Trophoblast cell (in vitro differentiated cells and primary cell): ENCODE measurements at regions not wholly inside any gene's neighbourhood (a gene's known extent, or its start where the extent isn't known, plus 50 kb on each side); places are given as distances from the start of the nearest gene placed in this dataset.

Experiments
- DNase-seq, 2 donors: peaks; one replicate each; pipeline ENCODE4 v3.0.0-alpha.2; 2016
- H2AFZ ChIP-seq: 2 replicates; pipeline ENCODE4 v1.6.1; 2013; ENCODE audit warnings: low read length, moderate library complexity, mild to moderate bottlenecking; ENCODE audit not compliant: insufficient read depth, poor library complexity
- H2AK5ac ChIP-seq: 2 replicates; pipeline ENCODE4 v1.6.1; 2013; ENCODE audit warnings: mild to moderate bottlenecking, low read length
- H2BK120ac ChIP-seq: 2 replicates; pipeline ENCODE4 v1.6.1; 2013; ENCODE audit warnings: low read length, mild to moderate bottlenecking, moderate library complexity; ENCODE audit not compliant: insufficient read depth, poor library complexity
- H2BK12ac ChIP-seq: 2 replicates; pipeline ENCODE4 v1.6.1; 2013; ENCODE audit warnings: mild to moderate bottlenecking, low read length, moderate library complexity
- H2BK5ac ChIP-seq: 2 replicates; pipeline ENCODE4 v1.6.1; 2013; ENCODE audit warnings: low read length, low read depth, moderate library complexity, mild to moderate bottlenecking; ENCODE audit not compliant: poor library complexity
- H3K14ac ChIP-seq: 2 replicates; pipeline ENCODE4 v1.6.1; 2013; ENCODE audit warnings: mild to moderate bottlenecking, low read length
- H3K18ac ChIP-seq: 2 replicates; pipeline ENCODE4 v1.6.1; 2013; ENCODE audit warnings: mild to moderate bottlenecking, low read length
- H3K23ac ChIP-seq: 2 replicates; pipeline ENCODE4 v1.6.1; 2013; ENCODE audit warnings: low read length
- H3K27ac ChIP-seq: 2 replicates; pipeline ENCODE4 v1.5.1; 2013; ENCODE audit warnings: low read depth, mild to moderate bottlenecking, inconsistent platforms, low read length, moderate library complexity
- H3K27me3 ChIP-seq: 2 replicates; pipeline ENCODE4 v1.6.1; 2013; ENCODE audit warnings: inconsistent platforms, mild to moderate bottlenecking, low read length, moderate library complexity; ENCODE audit not compliant: insufficient read depth
- H3K36me3 ChIP-seq, 2 experiments: 1 replicate in 1 of 2; 2 replicates in 1 of 2; pipeline ENCODE4 v1.6.1; 2013; ENCODE audit warnings: low read length in 2 of 2, mild to moderate bottlenecking in 2 of 2, moderate library complexity in 1 of 2; ENCODE audit not compliant: insufficient read depth in 2 of 2, control insufficient read depth in 1 of 2
- H3K4ac ChIP-seq: 2 replicates; pipeline ENCODE4 v1.6.1; 2013; ENCODE audit warnings: low read depth, mild to moderate bottlenecking, low read length, moderate library complexity
- H3K4me1 ChIP-seq, 2 experiments: 1 replicate in 1 of 2; 2 replicates in 1 of 2; pipeline ENCODE4 v1.6.1; 2013; ENCODE audit warnings: low read length in 2 of 2, mild to moderate bottlenecking in 2 of 2, moderate library complexity in 1 of 2; ENCODE audit not compliant: insufficient read depth in 2 of 2, control insufficient read depth in 1 of 2
- H3K4me2 ChIP-seq: 2 replicates; pipeline ENCODE4 v1.6.1; 2013; ENCODE audit warnings: inconsistent platforms, mild to moderate bottlenecking, low read length, moderate library complexity
- H3K4me3 ChIP-seq: 2 replicates; pipeline ENCODE4 v1.5.1; 2013; ENCODE audit warnings: mild to moderate bottlenecking, low read depth, low read length, inconsistent platforms
- H3K79me1 ChIP-seq: one replicate; pipeline ENCODE4 v1.6.1; 2013; ENCODE audit warnings: low read length
- H3K79me2 ChIP-seq: 2 replicates; pipeline ENCODE4 v1.6.1; 2013; ENCODE audit warnings: low read length, mild to moderate bottlenecking; ENCODE audit not compliant: control insufficient read depth, insufficient read depth, poor library complexity
- H3K9ac ChIP-seq: 2 replicates; pipeline ENCODE4 v1.6.1; 2013; ENCODE audit warnings: mild to moderate bottlenecking, low read length
- H3K9me3 ChIP-seq: 2 replicates; pipeline ENCODE4 v1.6.1; 2013; ENCODE audit warnings: low read depth, mild to moderate bottlenecking, control low read depth, inconsistent platforms, low read length; ENCODE audit not compliant: insufficient read depth
- H4K12ac ChIP-seq: 2 replicates; pipeline ENCODE4 v1.6.1; 2013; ENCODE audit warnings: low read depth, mild to moderate bottlenecking, low read length, moderate library complexity
- H4K8ac ChIP-seq: 2 replicates; pipeline ENCODE4 v1.6.1; 2013; ENCODE audit warnings: low read depth, mild to moderate bottlenecking, low read length, moderate library complexity
- H4K91ac ChIP-seq: one replicate; pipeline ENCODE4 v1.6.1; 2013; ENCODE audit warnings: low read depth, mild to moderate bottlenecking, low read length, moderate library complexity
- WGBS: extraction: QIAGEN DNeasy Blood & Tissue Kit; methylation state at CpG from one replicate; pipeline ENCODE4 v1.1.7; 2013; ENCODE audit warnings: missing lambda C conversion rate; ENCODE audit not compliant: insufficient read length, insufficient coverage; ENCODE audit errors: extremely low coverage; 5-methylcytosine and 5-hydroxymethylcytosine counted together

DNA sequence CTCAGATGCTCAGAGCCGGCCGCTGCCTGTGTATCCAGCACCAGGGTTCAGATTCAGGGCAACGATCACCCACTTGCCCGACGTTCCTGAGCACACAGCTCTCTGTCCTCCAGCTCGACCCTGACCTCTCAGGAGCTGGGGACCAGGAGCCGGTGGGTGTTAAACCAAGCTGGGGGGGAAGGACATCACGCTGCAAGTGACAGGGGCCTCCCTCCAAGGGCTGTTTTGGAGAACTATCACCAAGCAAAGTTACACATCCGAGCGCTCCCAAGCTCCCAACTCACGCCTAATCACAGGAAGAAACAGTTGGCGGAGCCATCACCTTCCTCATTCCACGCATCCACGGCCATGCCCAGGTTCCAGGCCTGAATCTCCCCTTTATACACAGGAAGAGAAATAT lies 51.5 kb upstream of the ZNF354A start:
- H3K9ac ChIP-seq: no peak overlapping the region
- H4K12ac ChIP-seq: no peak overlapping the region
- no peaks in the 10 kb centered on the region for H3K36me3 ChIP-seq
- H3K4ac ChIP-seq: no peak overlapping the region
- WGBS: no CpG with 5 or more reads among the region's 14 CpGs
- H3K79me1 ChIP-seq: no peaks in the 10 kb centered on the region
- H3K79me2 ChIP-seq: no peaks in the 10 kb centered on the region
- peaks cover 40% of the 10 kb centered on the region for H3K9me3 ChIP-seq
- no peak overlapping the region for H3K18ac ChIP-seq
- H3K4me2 ChIP-seq: no peak overlapping the region
- DNase-seq: no peak
- H2AFZ ChIP-seq: no peak overlapping the region
- no peak overlapping the region for H3K27ac ChIP-seq
- no peak overlapping the region for H4K91ac ChIP-seq
- H3K4me3 ChIP-seq: no peak overlapping the region
- no peaks in the 10 kb centered on the region for H3K27me3 ChIP-seq
- no peaks in the 10 kb centered on the region for H3K4me1 ChIP-seq
- no peak overlapping the region for H2AK5ac ChIP-seq
- H3K14ac ChIP-seq: no peak overlapping the region
- no peak overlapping the region for H2BK120ac ChIP-seq
- no peak overlapping the region for H4K8ac ChIP-seq
- H2BK5ac ChIP-seq: no peak overlapping the region
- no peak overlapping the region for H3K23ac ChIP-seq
- no peak overlapping the region for H2BK12ac ChIP-seq

DNA sequence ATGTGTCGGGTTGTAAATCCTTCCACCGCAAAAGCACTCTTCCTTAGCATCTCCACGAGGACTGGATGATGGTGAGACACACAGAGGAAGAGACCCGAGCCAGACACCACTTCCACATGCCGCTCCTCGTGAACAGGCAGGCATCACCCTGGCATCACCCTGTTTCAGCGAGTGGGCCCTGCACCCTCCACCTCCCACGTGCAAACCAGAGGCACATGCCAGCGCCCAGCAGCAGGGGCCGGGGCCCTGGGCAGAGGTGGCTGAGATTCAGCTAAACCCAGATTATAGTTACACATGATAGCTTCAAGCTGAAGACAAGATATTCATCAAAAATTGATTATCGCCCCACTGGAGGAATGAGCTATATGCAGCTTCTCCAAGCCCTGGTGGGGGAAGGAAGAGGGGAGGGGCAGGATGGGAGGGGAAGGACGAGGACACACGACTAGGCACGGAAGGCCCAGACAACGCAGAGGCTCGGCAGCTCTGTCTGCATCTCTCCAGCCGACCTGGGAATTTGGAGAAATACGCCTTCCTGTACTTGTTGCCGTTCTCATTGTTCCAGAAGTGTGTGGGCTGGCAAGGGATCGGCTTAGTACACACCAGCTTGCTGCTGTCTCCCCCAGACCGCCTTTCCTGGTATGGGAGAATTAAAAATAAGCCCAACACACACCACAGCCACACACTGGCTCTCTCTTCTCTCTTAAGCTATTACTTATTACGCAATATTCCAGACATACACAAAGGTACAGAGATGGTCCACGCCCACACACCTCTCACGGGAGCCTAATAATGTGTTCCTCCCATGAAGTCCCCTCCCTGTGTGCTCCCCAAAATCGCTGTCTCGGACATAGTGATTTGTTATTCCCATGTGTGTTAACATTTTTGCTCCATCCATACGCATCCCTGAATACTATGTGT lies 50.4 kb upstream of the ZNF354A start:
- Histone ChIP-seq H3K23ac (no peak overlapping the region), H3K18ac (no peak overlapping the region), H3K4me1 (no peaks in the 10 kb centered on the region), H3K79me1 (no peaks in the 10 kb centered on the region), H4K12ac (no peak overlapping the region), H3K27me3 (no peaks in the 10 kb centered on the region), H3K36me3 (no peaks in the 10 kb centered on the region), H3K9ac (no peak overlapping the region), H3K14ac (no peak overlapping the region), H3K9me3 (peaks cover 41% of the 10 kb centered on the region), H4K91ac (no peak overlapping the region), H2BK120ac (no peak overlapping the region), H2BK5ac (no peak overlapping the region), H3K4me2 (no peak overlapping the region), H2AFZ (no peak overlapping the region), H3K27ac (no peak overlapping the region), H3K4ac (no peak overlapping the region), H2BK12ac (no peak overlapping the region), H4K8ac (no peak overlapping the region), H3K4me3 (no peak overlapping the region), H3K79me2 (no peaks in the 10 kb centered on the region), H2AK5ac (no peak overlapping the region)
- DNase-seq: no peak
- no CpG with 5 or more reads among the region's 27 CpGs for WGBS
